A204.1 (cell line): ENCODE measurements at regions not wholly inside any gene's neighbourhood (a gene's known extent, or its start where the extent isn't known, plus 50 kb on each side); places are given as distances from the start of the nearest gene placed in this dataset.
"Not testable (repeated sequence)": the region's sequence is repeated elsewhere in the genome, so short reads cannot be mapped to it uniquely, and the experiment has no call there.

Experiments
- FAIRE-seq: peaks from 2 replicates; lab custom pipeline; 2012; peaks lifted over from hg19 to GRCh38; lab: Jason Lieb, UNC

DNA sequence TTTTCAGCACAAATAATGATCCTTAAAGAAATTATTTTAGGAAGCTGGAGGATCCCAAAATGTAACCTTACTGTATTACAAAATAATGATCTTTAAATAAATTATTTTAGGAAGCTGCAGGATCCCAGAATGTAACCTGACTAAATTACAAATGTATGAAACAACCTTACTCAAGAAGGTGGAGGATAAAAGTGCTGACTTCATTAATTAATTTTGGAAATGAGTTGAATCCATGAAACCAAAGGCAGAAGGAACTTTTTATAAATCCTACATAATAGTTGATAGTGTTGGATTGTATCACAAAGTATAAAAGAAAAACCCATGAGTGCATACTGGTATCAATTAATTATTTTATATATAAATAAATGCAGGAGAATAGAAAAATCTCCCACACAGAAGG is 859.9 kb downstream of the KCNJ2 start:
- FAIRE-seq = no peak

DNA sequence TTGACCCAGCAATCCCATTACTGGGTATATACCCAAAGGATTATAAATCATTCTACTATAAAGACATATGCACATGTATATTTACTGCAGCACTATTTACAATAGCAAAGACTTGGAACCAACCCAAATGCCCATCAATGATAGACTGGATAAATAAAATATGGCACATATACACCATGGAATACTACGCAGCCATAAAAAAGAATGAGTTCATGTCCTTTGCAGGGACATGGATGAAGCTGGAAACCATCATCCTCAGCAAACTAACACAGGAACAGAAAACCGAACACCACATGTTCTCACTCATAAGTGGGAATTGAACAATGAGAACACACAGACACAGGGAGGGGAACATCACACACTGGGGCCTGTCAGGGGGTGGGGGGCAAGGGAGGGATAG is 862.0 kb downstream of the KCNJ2 start:
- FAIRE-seq = not testable (repeated sequence)

DNA sequence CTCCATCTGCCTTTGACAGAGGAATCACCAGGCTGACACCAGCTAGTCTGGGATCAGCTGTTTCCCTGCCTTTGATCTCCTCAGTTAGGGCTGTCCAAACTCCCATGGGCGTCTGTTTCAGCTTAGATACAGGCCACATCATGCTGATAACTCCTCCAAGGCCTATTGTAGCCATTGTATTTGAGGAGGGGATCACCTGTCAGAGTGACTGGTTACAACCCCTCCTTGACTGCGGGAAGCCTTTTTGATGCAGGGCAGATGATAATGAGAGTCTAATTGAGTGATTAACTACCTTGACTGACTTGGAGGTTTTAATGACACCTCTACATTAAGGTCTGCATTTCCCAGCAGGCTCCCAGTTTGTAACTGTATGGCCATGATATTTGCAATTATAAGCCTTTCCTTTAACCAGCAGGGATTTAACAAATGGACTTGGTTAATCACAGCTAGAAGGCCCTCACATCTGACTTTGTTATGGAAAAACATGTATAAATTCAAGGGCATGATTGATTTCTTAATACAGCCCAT is 863.5 kb downstream of the KCNJ2 start:
- FAIRE-seq = no peak

GRCh38 chr17:71033336-71033735 is 864.0 kb downstream of the KCNJ2 start:
- no peak for FAIRE-seq

DNA sequence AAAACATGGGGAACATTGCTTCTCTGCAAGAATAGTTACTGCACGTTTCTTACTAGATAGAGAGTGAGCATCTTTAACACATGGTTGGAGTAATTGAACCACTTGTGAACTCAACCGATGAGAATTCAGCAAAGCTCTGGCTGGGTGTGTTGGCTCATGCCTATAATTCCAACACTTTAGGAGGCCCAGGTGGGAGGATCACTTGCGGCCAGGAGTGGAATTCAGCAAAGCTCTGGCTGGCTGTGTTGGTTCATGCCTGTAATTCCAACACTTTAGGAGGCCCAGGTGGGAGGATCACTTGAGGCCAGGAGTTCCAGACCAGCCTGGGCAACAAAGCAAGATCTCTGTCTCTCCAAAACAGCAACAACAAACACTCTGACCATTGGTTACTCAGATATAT is 865.9 kb downstream of the KCNJ2 start:
- no peak for FAIRE-seq

GRCh38 chr17:71037386-71037785 is 868.1 kb downstream of the KCNJ2 start:
- no peak for FAIRE-seq

GRCh38 chr17:71039391-71039790 is 870.1 kb downstream of the KCNJ2 start:
- FAIRE-seq = no peak

DNA sequence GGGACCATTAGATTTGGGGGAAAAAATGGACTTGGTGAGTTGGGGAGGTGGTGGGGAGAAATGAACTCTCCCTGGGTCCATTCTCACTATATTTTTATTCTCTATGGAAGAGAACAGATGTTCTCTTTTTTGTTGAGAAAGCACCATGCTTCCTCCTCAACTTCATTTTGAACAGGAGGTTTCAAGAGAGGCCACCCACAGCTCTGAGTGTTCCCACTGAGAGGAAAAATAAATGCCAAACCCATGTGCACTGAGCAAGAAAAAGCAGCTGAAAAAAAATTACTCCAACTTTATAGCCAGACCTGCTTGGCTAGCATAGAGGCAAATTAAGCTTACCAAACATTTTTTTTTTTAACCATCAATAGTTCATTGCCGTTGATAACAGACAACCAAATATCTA is 883.6 kb downstream of the KCNJ2 start:
- FAIRE-seq = no peak

GRCh38 chr17:71055128-71055527 is 885.8 kb downstream of the KCNJ2 start:
- FAIRE-seq = no peak

- no peak for FAIRE-seq
Observed at GRCh38 chr17:71057448-71057847, 888.1 kb downstream of the KCNJ2 start.

DNA sequence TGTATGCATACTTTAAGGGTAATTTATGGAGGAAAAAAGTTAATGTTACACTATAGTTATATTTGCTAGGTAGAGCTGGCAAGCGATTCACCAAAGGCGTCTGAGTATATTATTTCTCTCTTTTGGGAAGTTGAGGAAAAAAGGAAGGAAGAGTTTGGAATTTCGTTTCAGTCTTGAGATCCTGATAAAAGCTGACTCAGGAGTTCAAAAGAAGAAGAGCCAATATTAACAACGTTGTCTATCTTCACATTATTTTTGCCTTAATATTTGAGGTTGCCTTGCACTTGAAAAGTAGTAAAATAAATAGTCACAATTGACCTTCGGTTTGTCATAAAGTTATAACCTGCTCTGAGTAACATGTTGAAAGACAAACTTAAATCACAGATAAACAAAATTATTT is 888.6 kb downstream of the KCNJ2 start:
- no peak for FAIRE-seq

- no peak for FAIRE-seq
Observed at GRCh38 chr17:71063127-71063526, 893.8 kb downstream of the KCNJ2 start.

- FAIRE-seq = no peak
Observed at GRCh38 chr17:71063559-71063958, 894.2 kb downstream of the KCNJ2 start.

- FAIRE-seq = no peak
Observed at GRCh38 chr17:71067669-71068407, 898.5 kb downstream of the KCNJ2 start.

DNA sequence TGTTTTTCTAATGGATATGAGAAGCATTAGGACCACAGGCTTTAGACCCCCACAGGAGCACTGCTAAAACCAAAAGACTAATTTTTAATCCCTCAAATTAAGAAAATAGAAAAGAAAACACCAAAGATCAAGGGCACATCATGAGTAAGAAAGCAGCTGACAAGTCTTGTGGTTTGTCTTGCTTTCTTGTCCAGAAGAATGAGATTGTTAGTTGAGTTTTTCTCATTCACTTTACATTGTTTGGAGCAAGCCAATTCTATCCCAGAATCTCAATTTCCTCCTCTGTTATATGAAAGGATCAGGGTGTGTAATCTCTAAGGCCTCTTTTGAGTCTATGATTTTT is 899.0 kb downstream of the KCNJ2 start:
- no peak for FAIRE-seq

GRCh38 chr17:71071041-71071440 is 901.7 kb downstream of the KCNJ2 start:
- no peak for FAIRE-seq

GRCh38 chr17:71071837-71072236 is 902.5 kb downstream of the KCNJ2 start:
- FAIRE-seq = no peak

- FAIRE-seq = no peak
Observed at GRCh38 chr17:71080937-71081336, 911.6 kb downstream of the KCNJ2 start.

DNA sequence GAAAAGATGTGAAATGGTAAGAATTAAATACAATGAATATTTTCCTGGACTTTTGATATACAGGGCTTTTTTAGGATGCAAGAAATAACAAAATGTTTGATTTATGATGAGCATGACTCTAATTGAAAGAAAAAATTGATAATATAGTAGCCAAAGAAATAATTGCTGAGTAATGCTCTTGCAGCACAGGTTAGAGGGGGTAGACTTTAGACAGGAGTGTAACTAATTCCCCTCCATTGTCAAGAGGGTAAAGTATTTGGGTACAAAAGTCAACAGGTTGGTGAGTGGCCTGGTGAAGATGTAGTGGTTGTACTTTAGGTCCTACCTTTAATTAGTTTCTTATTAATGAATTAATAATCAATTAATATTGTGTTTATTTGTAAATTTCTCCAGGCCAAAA is 912.3 kb downstream of the KCNJ2 start:
- FAIRE-seq = no peak

GRCh38 chr17:71084219-71084618 is 914.9 kb downstream of the KCNJ2 start:
- no peak for FAIRE-seq

DNA sequence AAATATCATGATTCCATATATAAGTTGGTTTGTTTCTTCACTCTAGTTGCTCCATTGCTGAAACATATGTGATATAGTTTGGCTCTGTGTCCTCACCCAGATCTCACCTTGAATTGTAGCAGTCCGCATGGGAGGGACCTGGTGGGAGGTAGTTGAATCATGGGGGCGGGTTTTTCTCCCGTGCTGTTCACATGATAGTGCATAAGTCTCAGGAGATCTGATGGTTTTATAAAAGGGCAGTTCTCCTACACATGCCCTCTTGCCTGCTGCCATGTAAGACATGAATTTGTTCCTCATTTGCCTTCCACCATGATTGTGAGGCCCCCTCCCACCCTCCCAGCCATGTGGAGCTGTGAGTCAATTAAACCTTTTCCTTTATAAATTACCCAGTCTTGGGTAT is 915.5 kb downstream of the KCNJ2 start:
- FAIRE-seq = no peak

DNA sequence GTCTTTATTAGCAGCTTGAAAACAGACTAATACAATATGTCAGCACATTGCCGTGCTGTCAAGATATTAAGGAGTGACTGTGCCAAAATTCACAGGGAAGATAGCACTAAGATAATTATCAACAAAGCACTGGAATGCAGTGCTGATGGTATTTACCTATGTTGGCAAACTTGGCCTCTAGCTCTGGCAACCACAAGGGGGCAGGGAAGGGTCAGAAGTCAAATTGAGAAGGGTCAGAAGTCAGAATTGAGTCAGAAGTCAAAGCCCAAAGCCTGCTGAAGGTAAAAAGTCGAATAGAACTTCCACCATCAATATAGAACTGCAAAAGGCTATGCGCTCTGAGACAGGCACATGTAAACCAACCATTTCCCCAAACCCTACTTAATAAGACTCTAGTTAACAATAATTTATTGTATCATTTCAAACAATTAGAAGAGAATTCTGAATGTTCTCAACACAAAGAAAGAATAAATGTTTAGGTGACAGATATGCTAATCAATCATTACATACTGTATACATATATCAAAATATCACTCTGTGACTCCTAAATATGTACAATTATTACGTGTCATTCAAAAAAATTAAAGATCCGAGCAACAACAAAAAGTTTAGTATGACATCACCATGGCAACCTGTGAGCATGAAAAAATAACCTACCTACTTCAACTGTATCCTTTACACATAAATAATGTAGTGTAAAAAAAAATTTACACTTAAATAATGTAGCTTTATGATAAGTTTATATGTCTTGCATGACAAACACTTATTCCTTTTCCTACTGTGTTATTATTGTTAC is 916.1 kb downstream of the KCNJ2 start:
- no peak for FAIRE-seq

- no peak for FAIRE-seq
Observed at GRCh38 chr17:71089431-71089830, 920.1 kb downstream of the KCNJ2 start.

DNA sequence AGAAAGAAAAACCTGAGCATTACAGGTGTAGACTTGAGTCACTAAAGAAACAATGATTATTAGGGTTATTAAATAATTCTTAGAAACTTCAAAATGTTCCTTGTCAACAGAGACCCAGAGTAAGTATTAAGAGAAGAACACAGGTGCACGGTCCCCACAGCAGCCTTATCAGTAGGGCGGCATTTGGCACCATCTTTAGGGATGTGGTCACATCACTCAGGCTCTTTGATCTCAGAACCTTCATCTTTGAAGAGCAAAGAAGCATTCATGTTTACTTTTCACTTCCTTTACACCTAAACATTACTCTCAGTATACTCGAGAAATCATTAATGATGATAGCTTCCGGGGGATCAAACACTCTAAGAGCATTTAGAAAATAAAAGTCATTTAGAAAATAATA is 928.7 kb downstream of the KCNJ2 start:
- no peak for FAIRE-seq
